GM23338 (cell line): ENCODE measurements at regions not wholly inside any gene's neighbourhood (a gene's known extent, or its start where the extent isn't known, plus 50 kb on each side); places are given as distances from the start of the nearest gene placed in this dataset.

ENCODE experiments used
- ATAC-seq: fragments of 200-7000 bp; cut with Tn5 transposase; 3 replicates; pipeline ENCODE4 v1.9.1; 2020
- DNase-seq: peaks from one replicate; pipeline ENCODE4 v3.0.0-alpha.2; 2015; ENCODE audit warnings: low spot score
- H2AFZ ChIP-seq: fragments of 200-600 bp; sonication (generic); 2 replicates; pipeline ENCODE4 v1.8.0; 2016; ENCODE audit warnings: antibody characterized with exemption, mild to moderate bottlenecking, moderate library complexity
- H3F3A ChIP-seq: fragments of 200-600 bp; sonication (generic); replicated peaks from 2 replicates; pipeline ENCODE4 v1.8.0; 2017; ENCODE audit warnings: antibody characterized with exemption, mixed run types, low read depth
- H3K27ac ChIP-seq: fragments of 200-600 bp; sonication (generic); 2 replicates; pipeline ENCODE4 v1.6.1; 2016; ENCODE audit warnings: low read depth
- H3K27me3 ChIP-seq: fragments of 200-600 bp; sonication (generic); 2 replicates; pipeline ENCODE4 v1.8.0; 2016; ENCODE audit warnings: mild to moderate bottlenecking, mixed run types, moderate library complexity; ENCODE audit not compliant: insufficient read depth
- H3K36me3 ChIP-seq: fragments of 200-600 bp; sonication (generic); 2 replicates; pipeline ENCODE4 v1.8.0; 2016; ENCODE audit warnings: mild to moderate bottlenecking; ENCODE audit not compliant: insufficient read depth
- H3K4me1 ChIP-seq: fragments of 200-600 bp; sonication (generic); 2 replicates; pipeline ENCODE4 v1.8.0; 2016; ENCODE audit warnings: mild to moderate bottlenecking, moderate library complexity; ENCODE audit not compliant: insufficient read depth
- H3K4me2 ChIP-seq: fragments of 200-600 bp; sonication (generic); 2 replicates; pipeline ENCODE4 v1.7.1; 2017; ENCODE audit warnings: mixed run types
- H3K4me3 ChIP-seq: fragments of 200-600 bp; sonication (generic); 2 replicates; pipeline ENCODE4 v1.6.1; 2016; ENCODE audit warnings: mixed run types
- H3K79me2 ChIP-seq: fragments of 200-600 bp; sonication (generic); replicated peaks from 2 replicates; pipeline ENCODE4 v1.8.0; 2017; ENCODE audit warnings: mild to moderate bottlenecking; ENCODE audit not compliant: insufficient read depth
- H3K9me2 ChIP-seq: fragments of 200-600 bp; sonication (generic); 2 replicates; pipeline ENCODE4 v1.8.0; 2017; ENCODE audit not compliant: insufficient read depth
- H4K20me1 ChIP-seq: fragments of 200-600 bp; sonication (generic); replicated peaks from 2 replicates; pipeline ENCODE4 v1.8.0; 2017; ENCODE audit warnings: mild to moderate bottlenecking; ENCODE audit not compliant: insufficient read depth
- H3K27ac Mint-ChIP-seq: 2 replicates; pipeline ENCODE4 v1.8.0; 2020; ENCODE audit warnings: inconsistent platforms, mild to moderate bottlenecking, moderate library complexity, mixed read lengths
- H3K27me3 Mint-ChIP-seq: 3 replicates; pipeline ENCODE4 v1.8.0; 2022; ENCODE audit warnings: low read depth, mild to moderate bottlenecking, moderate library complexity, mixed read lengths, inconsistent platforms; ENCODE audit not compliant: insufficient read depth, poor library complexity
- H3K36me3 Mint-ChIP-seq: 3 replicates; pipeline ENCODE4 v1.8.0; 2021; ENCODE audit warnings: low read depth, mild to moderate bottlenecking, inconsistent platforms, moderate library complexity, mixed read lengths
- H3K4me1 Mint-ChIP-seq: 3 replicates; pipeline ENCODE4 v1.8.0; 2020; ENCODE audit warnings: mild to moderate bottlenecking, inconsistent platforms, mixed read lengths
- H3K4me3 Mint-ChIP-seq: 3 replicates; pipeline ENCODE4 v1.8.0; 2021; ENCODE audit warnings: moderate library complexity, mild to moderate bottlenecking, inconsistent platforms, mixed read lengths
- H3K9me3 Mint-ChIP-seq: 3 replicates; pipeline ENCODE4 v1.8.0; 2020; ENCODE audit warnings: moderate library complexity, mild to moderate bottlenecking, inconsistent platforms, mixed read lengths
- CREB1 ChIP-seq: fragments of 250-450 bp; sonication (Bioruptor Pico); IDR thresholded peaks from 2 replicates; pipeline ENCODE4 v1.5.0; 2020; ENCODE audit warnings: low read depth, mild to moderate bottlenecking, moderate library complexity
- EZH2 ChIP-seq: fragments of 200-600 bp; sonication (generic); IDR thresholded peaks from one replicate; pipeline ENCODE4 v1.8.0; 2017; ENCODE audit warnings: antibody characterized with exemption, mild to moderate bottlenecking, low read depth; ENCODE audit not compliant: unreplicated experiment
- EZH2phosphoT487 ChIP-seq: fragments of 200-600 bp; sonication (generic); IDR thresholded peaks from one replicate; pipeline ENCODE4 v1.8.1; 2018; ENCODE audit warnings: antibody characterized with exemption; ENCODE audit not compliant: unreplicated experiment
- JUNB ChIP-seq: IDR thresholded peaks from one replicate; pipeline ENCODE4 v1.6.1; 2016; ENCODE audit warnings: antibody characterized with exemption; ENCODE audit not compliant: unreplicated experiment
- NANOG ChIP-seq: IDR thresholded peaks from 2 replicates; pipeline ENCODE4 v1.6.1; 2016; ENCODE audit warnings: antibody characterized with exemption, borderline replicate concordance
- POLR2AphosphoS5 ChIP-seq: IDR thresholded peaks from 2 replicates; pipeline ENCODE4 v1.6.1; 2016; ENCODE audit warnings: antibody characterized with exemption, low read depth
- REST ChIP-seq: IDR thresholded peaks from one replicate; pipeline ENCODE4 v1.6.1; 2018; ENCODE audit warnings: antibody characterized with exemption; ENCODE audit not compliant: unreplicated experiment
- STAT1 ChIP-seq: IDR thresholded peaks from one replicate; pipeline ENCODE4 v1.6.1; 2016; ENCODE audit warnings: antibody characterized with exemption; ENCODE audit not compliant: unreplicated experiment
- ZNF114 ChIP-seq: fragments of 250-450 bp; sonication (Bioruptor Pico); IDR thresholded peaks from 2 replicates; pipeline ENCODE4 v1.5.0; 2020; ENCODE audit warnings: mild to moderate bottlenecking, moderate library complexity
- ZNF331 ChIP-seq: fragments of 250-450 bp; sonication (Bioruptor Pico); IDR thresholded peaks from 2 replicates; pipeline ENCODE4 v1.5.0; 2020; ENCODE audit warnings: low read depth, mild to moderate bottlenecking, moderate library complexity
- ZNF462 ChIP-seq: fragments of 250-450 bp; sonication (Bioruptor Pico); IDR thresholded peaks from 2 replicates; pipeline ENCODE4 v1.5.0; 2020; ENCODE audit warnings: mild to moderate bottlenecking, moderate library complexity
- TF ChIP-seq, protein P1 (sequence below), 2 experiments: fragments of 200-600 bp in 1 of 2; sonication (generic) in 1 of 2; conservative IDR thresholded peaks; 2 replicates each; pipeline versions ENCODE4 v1.5.1 to v1.6.1; 2016 to 2017; ENCODE audit warnings: antibody characterized with exemption in 2 of 2, low read depth in 2 of 2, mild to moderate bottlenecking in 2 of 2, moderate library complexity in 1 of 2
- TF ChIP-seq, protein P2 (sequence below): IDR thresholded peaks from 2 replicates; pipeline ENCODE4 v1.6.1; 2016; ENCODE audit warnings: antibody characterized with exemption

- no peak for TF ChIP-seq ZNF114 (CRISPR knock-in tag)
Measured at GRCh38 chr18:66795051-66795450, 191.2 kb upstream of the CDH19 start (continued).

DNA sequence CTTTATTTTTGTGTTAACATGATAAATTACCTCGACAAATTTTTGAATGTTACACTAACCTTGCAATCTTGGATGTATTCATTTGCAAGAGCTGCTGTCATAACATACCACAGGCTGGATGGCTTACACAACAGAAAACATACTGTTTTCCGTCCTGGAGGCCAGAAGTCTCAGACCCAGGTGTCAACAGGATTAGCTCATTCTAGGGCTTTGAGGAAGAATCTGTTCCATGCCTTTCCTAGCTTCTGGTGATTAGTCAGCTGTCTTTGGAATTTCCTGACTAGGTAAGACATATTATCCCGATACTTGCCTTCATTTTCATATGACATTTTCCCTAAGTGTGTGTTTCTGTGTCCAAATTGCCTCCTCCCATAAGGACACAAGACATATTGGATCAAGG lies 188.6 kb upstream of the CDH19 start:
- H3K27me3 Mint-ChIP-seq = peaks cover 2% of the 10 kb centered on the region
- TF ChIP-seq ZNF331 (CRISPR knock-in tag) (no peak), EZH2phosphoT487 (no peak), REST (no peak), CREB1 (no peak), NANOG (no peak), ZNF462 (CRISPR knock-in tag) (no peak), EZH2 (no peak), STAT1 (no peak), POLR2AphosphoS5 (no peak), JUNB (no peak), ZNF114 (CRISPR knock-in tag) (no peak)
- TF ChIP-seq, protein P1, sequence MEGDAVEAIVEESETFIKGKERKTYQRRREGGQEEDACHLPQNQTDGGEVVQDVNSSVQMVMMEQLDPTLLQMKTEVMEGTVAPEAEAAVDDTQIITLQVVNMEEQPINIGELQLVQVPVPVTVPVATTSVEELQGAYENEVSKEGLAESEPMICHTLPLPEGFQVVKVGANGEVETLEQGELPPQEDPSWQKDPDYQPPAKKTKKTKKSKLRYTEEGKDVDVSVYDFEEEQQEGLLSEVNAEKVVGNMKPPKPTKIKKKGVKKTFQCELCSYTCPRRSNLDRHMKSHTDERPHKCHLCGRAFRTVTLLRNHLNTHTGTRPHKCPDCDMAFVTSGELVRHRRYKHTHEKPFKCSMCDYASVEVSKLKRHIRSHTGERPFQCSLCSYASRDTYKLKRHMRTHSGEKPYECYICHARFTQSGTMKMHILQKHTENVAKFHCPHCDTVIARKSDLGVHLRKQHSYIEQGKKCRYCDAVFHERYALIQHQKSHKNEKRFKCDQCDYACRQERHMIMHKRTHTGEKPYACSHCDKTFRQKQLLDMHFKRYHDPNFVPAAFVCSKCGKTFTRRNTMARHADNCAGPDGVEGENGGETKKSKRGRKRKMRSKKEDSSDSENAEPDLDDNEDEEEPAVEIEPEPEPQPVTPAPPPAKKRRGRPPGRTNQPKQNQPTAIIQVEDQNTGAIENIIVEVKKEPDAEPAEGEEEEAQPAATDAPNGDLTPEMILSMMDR (conservative IDR thresholded peaks at IDR 0.05; ENCODE audit: low read depth in 2 of 2) = no peak
- TF ChIP-seq, protein P2, sequence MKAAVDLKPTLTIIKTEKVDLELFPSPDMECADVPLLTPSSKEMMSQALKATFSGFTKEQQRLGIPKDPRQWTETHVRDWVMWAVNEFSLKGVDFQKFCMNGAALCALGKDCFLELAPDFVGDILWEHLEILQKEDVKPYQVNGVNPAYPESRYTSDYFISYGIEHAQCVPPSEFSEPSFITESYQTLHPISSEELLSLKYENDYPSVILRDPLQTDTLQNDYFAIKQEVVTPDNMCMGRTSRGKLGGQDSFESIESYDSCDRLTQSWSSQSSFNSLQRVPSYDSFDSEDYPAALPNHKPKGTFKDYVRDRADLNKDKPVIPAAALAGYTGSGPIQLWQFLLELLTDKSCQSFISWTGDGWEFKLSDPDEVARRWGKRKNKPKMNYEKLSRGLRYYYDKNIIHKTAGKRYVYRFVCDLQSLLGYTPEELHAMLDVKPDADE = no peak
- no peak overlapping the region for H3K4me3 ChIP-seq
- H3K27me3 ChIP-seq = no peaks in the 10 kb centered on the region
- H3K79me2 ChIP-seq = no peaks in the 10 kb centered on the region
- no peaks in the 10 kb centered on the region for H3K9me2 ChIP-seq
- no peaks in the 10 kb centered on the region for H4K20me1 ChIP-seq
- no peaks in the 10 kb centered on the region for H3F3A ChIP-seq
- peaks cover 4% of the 10 kb centered on the region; the same call in 2 of the 3 replicates for H3K4me1 Mint-ChIP-seq
- H3K9me3 Mint-ChIP-seq = no peaks in the 10 kb centered on the region
- DNase-seq (no peak), ATAC-seq (no peak)
- no peaks in the 10 kb centered on the region for H3K4me1 ChIP-seq
- no peak overlapping the region for H3K4me3 Mint-ChIP-seq
- H2AFZ ChIP-seq = no peak overlapping the region
- no peaks in the 10 kb centered on the region for H3K36me3 ChIP-seq
- no peak overlapping the region for H3K4me2 ChIP-seq
- H3K27ac ChIP-seq = no peak overlapping the region
- no peaks in the 10 kb centered on the region for H3K36me3 Mint-ChIP-seq
- H3K27ac Mint-ChIP-seq = peak overlapping the region; percentile 35; the same call in 1 of the 2 replicates
